Stomach (tissue), 8 donors: ENCODE measurements at regions not wholly inside any gene's neighbourhood (a gene's known extent, or its start where the extent isn't known, plus 50 kb on each side); places are given as distances from the start of the nearest gene placed in this dataset.

Source experiments
- DNase-seq, 2 donors: peaks; one replicate each; pipeline versions ENCODE4 v3.0.0 to v3.0.0-alpha.2; 2013 to 2019
- H3K27ac ChIP-seq, 5 donors: fragments of 200-600 bp in 4 of 5; sonication (generic) in 4 of 5; one replicate each; pipeline ENCODE4 v1.5.1; 2013 to 2019; ENCODE audit warnings: mild to moderate bottlenecking in 1 of 5, moderate library complexity in 1 of 5
- H3K27me3 ChIP-seq, 3 donors: fragments of 200-600 bp; sonication (generic); one replicate each; pipeline ENCODE4 v1.5.1; 2017 to 2019; ENCODE audit warnings: mixed run types in 1 of 3
- H3K36me3 ChIP-seq, 4 donors: fragments of 200-600 bp; sonication (generic); 1 replicate in 3 of 4; 2 replicates in 1 of 4; pipeline ENCODE4 v1.5.1; 2016 to 2019
- H3K4me1 ChIP-seq, 4 donors: fragments of 200-600 bp; sonication (generic); one replicate each; pipeline ENCODE4 v1.5.1; 2016 to 2019
- H3K4me3 ChIP-seq, 4 donors: fragments of 200-600 bp; sonication (generic) in 3 of 4; one replicate each; pipeline ENCODE4 v1.5.1; 2016 to 2019; ENCODE audit warnings: mild to moderate bottlenecking in 1 of 4
- H3K9me3 ChIP-seq, 4 donors: fragments of 200-600 bp; sonication (generic); one replicate each; pipeline ENCODE4 v1.5.1; 2016 to 2019
- CTCF ChIP-seq, 7 experiments: fragments of 450-650 bp in 4 of 7; fragments of 200-600 bp in 3 of 7; sonication (generic) in 3 of 7; IDR thresholded peaks; one replicate each; pipeline ENCODE4 v1.5.1; 2016 to 2019; ENCODE audit warnings: antibody characterized with exemption in 7 of 7, control low read depth in 2 of 7, mild to moderate bottlenecking in 1 of 7
- EP300 ChIP-seq: sonication (generic); formaldehyde crosslinking; IDR thresholded peaks from one replicate; pipeline ENCODE4 v1.6.1; 2017; ENCODE audit warnings: antibody characterized with exemption
- POLR2A ChIP-seq, 4 donors: fragments of 450-650 bp; IDR thresholded peaks; one replicate each; pipeline ENCODE4 v1.6.1; 2016; ENCODE audit warnings: antibody characterized with exemption in 4 of 4, control low read depth in 2 of 4, mild to moderate bottlenecking in 1 of 4, moderate library complexity in 1 of 4
- POLR2AphosphoS5 ChIP-seq, 3 donors: sonication (generic); formaldehyde crosslinking; IDR thresholded peaks; one replicate each; pipeline ENCODE4 v1.6.1; 2016; ENCODE audit warnings: antibody characterized with exemption in 3 of 3
- WGBS, 5 donors: extraction: QIAGEN DNeasy Blood & Tissue Kit in 3 of 5; methylation state at CpG; one replicate each; pipeline versions ENCODE4 v1.1.5 to v1.1.7; 2013 to 2018; 5-methylcytosine and 5-hydroxymethylcytosine counted together
- intact Hi-C: fragments of 100-400 bp; cut with DNase I; formaldehyde crosslinking; loops from one replicate; pipeline ENCODE4 v1.15.1; 2023; ENCODE audit warnings: low total_unique reads
- donor health status: healthy with polysubstance abuse.
- donor health status: Bipolar disorder and iron deficiency.
- donor health status: healthy.

DNA sequence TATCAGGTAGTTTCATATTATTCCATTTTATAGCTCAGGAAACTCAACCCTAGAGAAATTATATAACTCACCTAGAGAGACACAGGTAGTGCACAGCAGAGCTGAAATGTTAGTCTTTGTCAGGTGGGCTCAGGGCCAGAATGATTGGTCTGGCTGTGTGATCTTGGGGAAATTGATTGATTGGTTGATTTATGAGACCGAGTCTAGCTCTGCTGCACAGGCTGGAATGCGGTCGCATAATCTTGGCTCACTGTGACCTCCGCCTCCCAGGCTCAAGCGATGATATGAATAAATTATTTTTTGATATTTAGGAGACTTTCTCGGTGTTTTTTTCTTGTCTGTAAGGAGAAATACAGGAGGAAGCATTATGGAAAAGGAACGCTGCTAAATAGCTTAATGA, 239.9 kb upstream of the SLC10A2 start:
- H3K36me3 ChIP-seq, result no peaks in the 10 kb centered on the region
- 72 to 93% (median 79%) methylated on average over 7 of the region's 7 CpGs for WGBS, 5 donors
- no peaks in the 10 kb centered on the region for H3K4me1 ChIP-seq
- H3K4me3 ChIP-seq, result no peak overlapping the region
- intact Hi-C loops, result no loop called here
- TF ChIP-seq POLR2AphosphoS5 (IDR thresholded peaks at IDR 0.05) (no peak), CTCF (IDR thresholded peaks at IDR 0.05) (no peak), POLR2A (IDR thresholded peaks at IDR 0.05) (no peak), EP300 (no peak)
- H3K9me3 ChIP-seq, result no peaks in the 10 kb centered on the region
- no peak overlapping the region for H3K27ac ChIP-seq
- no peaks in the 10 kb centered on the region for H3K27me3 ChIP-seq
- DNase-seq, result no peak

- H3K27me3 ChIP-seq, result peaks cover 0 to 6% (median 0%) of the 10 kb centered on the region in 3 donors
- H3K9me3 ChIP-seq, result peaks cover 0 to 5% (median 0%) of the 10 kb centered on the region in 4 donors
- H3K4me1 ChIP-seq, result no peaks in the 10 kb centered on the region
- H3K36me3 ChIP-seq, result no peaks in the 10 kb centered on the region
- DNase-seq, result no peak
- no peak overlapping the region for H3K27ac ChIP-seq
- 62 to 76% (median 69%) methylated on average over 4 of the region's 4 CpGs for WGBS, 5 donors
- H3K4me3 ChIP-seq, result no peak overlapping the region
- no peak for TF ChIP-seq EP300
- no peak for TF ChIP-seq POLR2AphosphoS5 (IDR thresholded peaks at IDR 0.05)
- TF ChIP-seq CTCF (IDR thresholded peaks at IDR 0.05), result no peak
- no peak for TF ChIP-seq POLR2A (IDR thresholded peaks at IDR 0.05)
- intact Hi-C loops, result no loop called here
Measured at GRCh38 chr13:103303078-103303651, 236.9 kb upstream of the SLC10A2 start.

- H3K4me3 ChIP-seq, result no peak overlapping the region
- no peak for DNase-seq
- no peaks in the 10 kb centered on the region for H3K4me1 ChIP-seq
- no peak overlapping the region for H3K27ac ChIP-seq
- H3K27me3 ChIP-seq, result peaks cover 0 to 6% (median 0%) of the 10 kb centered on the region in 3 donors
- TF ChIP-seq EP300 (no peak), CTCF (IDR thresholded peaks at IDR 0.05) (no peak), POLR2AphosphoS5 (IDR thresholded peaks at IDR 0.05) (no peak), POLR2A (IDR thresholded peaks at IDR 0.05) (no peak)
- 63 to 72% (median 68%) methylated on average over 3 of the region's 3 CpGs for WGBS, 5 donors
- intact Hi-C loops, result no loop called here
- H3K9me3 ChIP-seq, result peaks cover 0 to 5% (median under 1%) of the 10 kb centered on the region in 4 donors
- H3K36me3 ChIP-seq, result no peaks in the 10 kb centered on the region
Measured at GRCh38 chr13:103302676-103303075, 236.5 kb upstream of the SLC10A2 start.

- H3K27ac ChIP-seq, result no peak overlapping the region
- peaks cover 0 to 6% (median 0%) of the 10 kb centered on the region in 3 donors for H3K27me3 ChIP-seq
- peaks cover 0 to 13% (median 10%) of the 10 kb centered on the region in 4 donors for H3K9me3 ChIP-seq
- TF ChIP-seq EP300 (no peak), POLR2A (IDR thresholded peaks at IDR 0.05) (no peak), CTCF (IDR thresholded peaks at IDR 0.05) (no peak), POLR2AphosphoS5 (IDR thresholded peaks at IDR 0.05) (no peak)
- H3K4me1 ChIP-seq, result no peaks in the 10 kb centered on the region
- DNase-seq, result no peak
- no peaks in the 10 kb centered on the region for H3K36me3 ChIP-seq
- intact Hi-C loops, result no loop called here
- no peak overlapping the region for H3K4me3 ChIP-seq
- WGBS, 5 donors, result 66 to 86% (median 78%) methylated on average over 3 of the region's 3 CpGs
Measured at GRCh38 chr13:103299079-103299478, 232.9 kb upstream of the SLC10A2 start.
